ENCODE measurements at regions not wholly inside any gene's neighbourhood (a gene's known extent, or its start where the extent isn't known, plus 50 kb on each side); places are given as distances from the start of the nearest gene placed in this dataset.

DNA sequence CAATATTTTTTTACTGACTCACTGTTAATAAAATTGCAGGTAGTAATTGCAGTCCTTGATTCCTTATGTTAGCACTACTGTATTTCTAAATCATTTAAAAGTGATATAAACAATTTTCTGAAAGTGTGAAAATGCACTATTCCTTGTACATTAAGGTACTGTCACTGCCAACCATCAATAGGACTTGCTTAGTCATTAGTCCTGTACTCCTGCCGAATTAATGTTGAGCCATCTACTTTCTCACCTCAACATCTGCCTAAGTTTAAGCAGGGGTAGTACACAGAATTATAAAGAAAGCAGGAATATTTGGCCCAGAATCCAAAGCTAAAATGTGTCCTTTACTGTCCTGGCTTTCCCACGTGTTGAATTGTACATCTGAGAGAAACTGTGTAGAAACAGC, 87.0 kb upstream of the TRPC3 start:
- H3K27ac ChIP-seq: no peak overlapping the region
- no peaks in the 10 kb centered on the region for H3K4me1 ChIP-seq (ENCODE audit: control insufficient read depth in 1 of 2, insufficient read depth in 1 of 2, low read depth in 1 of 2, low read length in 1 of 2)
- TF ChIP-seq, protein P1, sequence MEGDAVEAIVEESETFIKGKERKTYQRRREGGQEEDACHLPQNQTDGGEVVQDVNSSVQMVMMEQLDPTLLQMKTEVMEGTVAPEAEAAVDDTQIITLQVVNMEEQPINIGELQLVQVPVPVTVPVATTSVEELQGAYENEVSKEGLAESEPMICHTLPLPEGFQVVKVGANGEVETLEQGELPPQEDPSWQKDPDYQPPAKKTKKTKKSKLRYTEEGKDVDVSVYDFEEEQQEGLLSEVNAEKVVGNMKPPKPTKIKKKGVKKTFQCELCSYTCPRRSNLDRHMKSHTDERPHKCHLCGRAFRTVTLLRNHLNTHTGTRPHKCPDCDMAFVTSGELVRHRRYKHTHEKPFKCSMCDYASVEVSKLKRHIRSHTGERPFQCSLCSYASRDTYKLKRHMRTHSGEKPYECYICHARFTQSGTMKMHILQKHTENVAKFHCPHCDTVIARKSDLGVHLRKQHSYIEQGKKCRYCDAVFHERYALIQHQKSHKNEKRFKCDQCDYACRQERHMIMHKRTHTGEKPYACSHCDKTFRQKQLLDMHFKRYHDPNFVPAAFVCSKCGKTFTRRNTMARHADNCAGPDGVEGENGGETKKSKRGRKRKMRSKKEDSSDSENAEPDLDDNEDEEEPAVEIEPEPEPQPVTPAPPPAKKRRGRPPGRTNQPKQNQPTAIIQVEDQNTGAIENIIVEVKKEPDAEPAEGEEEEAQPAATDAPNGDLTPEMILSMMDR (IDR thresholded peaks at IDR 0.05): no peak

GRCh38 chr4:122034619-122035018, 82.8 kb upstream of the TRPC3 start:
- no peaks in the 10 kb centered on the region for H3K27me3 ChIP-seq
- H3K9me3 ChIP-seq: no peaks in the 10 kb centered on the region
- no peaks in the 10 kb centered on the region for H3K4me1 ChIP-seq (ENCODE audit: control insufficient read depth in 1 of 2, insufficient read depth in 1 of 2, low read depth in 1 of 2, low read length in 1 of 2)
- H3K36me3 ChIP-seq: no peaks in the 10 kb centered on the region
- H3K4me3 ChIP-seq (ENCODE audit: low read depth in 1 of 2, low read length in 1 of 2): no peak overlapping the region
- no peak overlapping the region for H3K27ac ChIP-seq
- TF ChIP-seq, protein P1 (IDR thresholded peaks at IDR 0.05): no peak

More for the DNA sequence above, 87.0 kb upstream of the TRPC3 start:
- no peaks in the 10 kb centered on the region for H3K9me3 ChIP-seq
- no peak overlapping the region for H3K4me3 ChIP-seq (ENCODE audit: low read depth in 1 of 2, low read length in 1 of 2)
- H3K36me3 ChIP-seq: no peaks in the 10 kb centered on the region
- H3K27me3 ChIP-seq: no peaks in the 10 kb centered on the region

- Histone ChIP-seq H3K36me3 (no peaks in the 10 kb centered on the region), H3K27me3 (no peaks in the 10 kb centered on the region), H3K27ac (no peak overlapping the region), H3K9me3 (no peaks in the 10 kb centered on the region), H3K4me1 (ENCODE audit: control insufficient read depth in 1 of 2, insufficient read depth in 1 of 2, low read depth in 1 of 2, low read length in 1 of 2) (no peaks in the 10 kb centered on the region), H3K4me3 (ENCODE audit: low read depth in 1 of 2, low read length in 1 of 2) (no peak overlapping the region)
- TF ChIP-seq, protein P1 (IDR thresholded peaks at IDR 0.05): no peak
Observed at GRCh38 chr4:122027203-122027602, 75.3 kb upstream of the TRPC3 start.

DNA sequence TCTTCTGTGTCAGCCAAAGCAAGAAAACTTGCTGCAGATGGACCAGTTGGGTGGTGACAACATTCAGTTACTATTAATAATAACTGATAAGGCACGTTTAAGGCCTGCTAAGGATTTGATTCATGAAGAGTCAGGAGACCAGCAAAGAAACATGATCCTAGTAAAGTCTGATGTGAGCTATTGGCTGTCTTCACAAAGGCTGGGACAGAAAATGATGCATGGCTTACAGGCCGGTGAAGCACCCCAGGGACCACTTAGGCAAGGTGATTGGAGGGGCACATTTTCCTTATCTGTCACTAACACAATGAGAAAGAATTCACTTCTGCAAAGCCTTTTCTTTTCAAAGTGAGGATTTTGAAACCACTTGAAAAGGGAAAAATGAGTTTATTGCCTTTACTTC, 65.4 kb upstream of the TRPC3 start:
- H3K9me3 ChIP-seq: no peaks in the 10 kb centered on the region
- TF ChIP-seq, protein P1 (IDR thresholded peaks at IDR 0.05): no peak

DNA sequence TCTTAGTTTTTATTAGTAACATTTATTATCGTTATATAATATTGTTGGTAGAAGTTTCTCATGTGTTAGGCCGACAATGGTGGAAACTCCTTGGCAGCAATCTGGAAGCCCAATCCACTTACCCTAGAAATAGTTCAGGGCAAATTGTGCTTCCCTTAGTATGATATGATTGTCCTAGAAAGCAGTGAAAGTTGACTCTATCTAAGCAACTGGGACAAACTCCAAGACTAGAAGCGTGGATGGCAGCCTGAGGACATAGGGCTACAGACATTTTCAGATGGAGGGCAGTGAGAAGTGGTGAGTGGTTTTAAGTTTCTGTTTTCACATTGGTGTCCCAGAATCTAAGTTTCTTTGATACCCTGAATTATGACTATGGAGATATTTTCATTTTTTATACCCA, 63.3 kb upstream of the TRPC3 start:
- no peak overlapping the region for H3K4me3 ChIP-seq (ENCODE audit: low read depth in 1 of 2, low read length in 1 of 2)
- no peak overlapping the region for H3K27ac ChIP-seq
- H3K27me3 ChIP-seq: peaks cover 8% of the 10 kb centered on the region
- H3K9me3 ChIP-seq: no peaks in the 10 kb centered on the region
- TF ChIP-seq, protein P1 (IDR thresholded peaks at IDR 0.05): no peak
- H3K36me3 ChIP-seq: no peaks in the 10 kb centered on the region
- H3K4me1 ChIP-seq (ENCODE audit: control insufficient read depth in 1 of 2, insufficient read depth in 1 of 2, low read depth in 1 of 2, low read length in 1 of 2): no peaks in the 10 kb centered on the region

More for the DNA sequence above, 65.4 kb upstream of the TRPC3 start:
- H3K4me1 ChIP-seq (ENCODE audit: control insufficient read depth in 1 of 2, insufficient read depth in 1 of 2, low read depth in 1 of 2, low read length in 1 of 2): no peaks in the 10 kb centered on the region
- no peaks in the 10 kb centered on the region for H3K36me3 ChIP-seq
- H3K4me3 ChIP-seq (ENCODE audit: low read depth in 1 of 2, low read length in 1 of 2): no peak overlapping the region
- H3K27ac ChIP-seq: no peak overlapping the region
- H3K27me3 ChIP-seq: peaks cover under 1% of the 10 kb centered on the region

GRCh38 chr4:122012735-122013134, 60.9 kb upstream of the TRPC3 start:
- no peaks in the 10 kb centered on the region for H3K9me3 ChIP-seq
- H3K4me1 ChIP-seq (ENCODE audit: control insufficient read depth in 1 of 2, insufficient read depth in 1 of 2, low read depth in 1 of 2, low read length in 1 of 2): no peaks in the 10 kb centered on the region
- H3K27me3 ChIP-seq: peaks cover 8% of the 10 kb centered on the region
- no peak overlapping the region for H3K27ac ChIP-seq
- TF ChIP-seq, protein P1 (IDR thresholded peaks at IDR 0.05): no peak
- no peaks in the 10 kb centered on the region for H3K36me3 ChIP-seq
- H3K4me3 ChIP-seq (ENCODE audit: low read depth in 1 of 2, low read length in 1 of 2): no peak overlapping the region
